ENCODE measurements at regions not wholly inside any gene's neighbourhood (a gene's known extent, or its start where the extent isn't known, plus 50 kb on each side); places are given as distances from the start of the nearest gene placed in this dataset.

DNA sequence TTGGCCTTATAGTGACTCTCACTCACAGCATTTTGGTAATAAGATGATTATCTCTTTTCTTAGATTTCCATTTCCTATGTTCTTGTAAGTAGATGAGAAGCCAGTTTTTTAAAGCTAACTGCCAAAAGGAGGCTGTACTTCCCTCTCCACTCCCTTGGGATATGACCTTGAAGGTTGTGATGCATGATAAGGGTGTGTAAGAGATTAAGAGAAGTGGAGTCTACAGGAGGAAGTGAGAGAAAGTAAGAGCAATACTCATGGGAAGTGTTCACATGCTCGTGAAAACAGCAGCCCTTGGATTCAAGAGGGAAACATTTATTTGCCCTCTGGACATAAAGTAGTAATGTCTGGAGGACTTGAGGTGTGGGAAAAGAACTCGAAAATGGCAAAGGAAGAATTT lies 171.5 kb downstream of the EVA1A start:
- TF ChIP-seq, protein P1, sequence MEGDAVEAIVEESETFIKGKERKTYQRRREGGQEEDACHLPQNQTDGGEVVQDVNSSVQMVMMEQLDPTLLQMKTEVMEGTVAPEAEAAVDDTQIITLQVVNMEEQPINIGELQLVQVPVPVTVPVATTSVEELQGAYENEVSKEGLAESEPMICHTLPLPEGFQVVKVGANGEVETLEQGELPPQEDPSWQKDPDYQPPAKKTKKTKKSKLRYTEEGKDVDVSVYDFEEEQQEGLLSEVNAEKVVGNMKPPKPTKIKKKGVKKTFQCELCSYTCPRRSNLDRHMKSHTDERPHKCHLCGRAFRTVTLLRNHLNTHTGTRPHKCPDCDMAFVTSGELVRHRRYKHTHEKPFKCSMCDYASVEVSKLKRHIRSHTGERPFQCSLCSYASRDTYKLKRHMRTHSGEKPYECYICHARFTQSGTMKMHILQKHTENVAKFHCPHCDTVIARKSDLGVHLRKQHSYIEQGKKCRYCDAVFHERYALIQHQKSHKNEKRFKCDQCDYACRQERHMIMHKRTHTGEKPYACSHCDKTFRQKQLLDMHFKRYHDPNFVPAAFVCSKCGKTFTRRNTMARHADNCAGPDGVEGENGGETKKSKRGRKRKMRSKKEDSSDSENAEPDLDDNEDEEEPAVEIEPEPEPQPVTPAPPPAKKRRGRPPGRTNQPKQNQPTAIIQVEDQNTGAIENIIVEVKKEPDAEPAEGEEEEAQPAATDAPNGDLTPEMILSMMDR (IDR thresholded peaks at IDR 0.05; ENCODE audit: low read depth, low read length, poor library complexity, severe bottlenecking), result no peak
- no peak for TF ChIP-seq EZH2phosphoT487 (IDR thresholded peaks at IDR 0.05; ENCODE audit: borderline replicate concordance, low read length)
